K562 (cell line): ENCODE measurements at regions not wholly inside any gene's neighbourhood (a gene's known extent, or its start where the extent isn't known, plus 50 kb on each side); places are given as distances from the start of the nearest gene placed in this dataset.

ENCODE experiments used
- ATAC-seq: fragments of 200-7000 bp; cut with Tn5 transposase; 3 replicates; pipeline ENCODE4 v1.9.1; 2020; ENCODE audit warnings: moderate library complexity
- BruUV-seq: library from RNA; stranded (reverse); fragments of 400-500 nt; replicated peaks from 2 replicates; lab custom pipeline; 2021; lab: Mats Ljungman, UMichigan
- CTCF ChIA-PET: fragments of 300-600 bp; formaldehyde crosslinking; extraction: SDS; loops from one replicate; lab custom pipeline; 2021; ENCODE audit warnings: low intra/inter-chr PET ratio; lab: Yijun Ruan, JAX
- POLR2A ChIA-PET: fragments of 300-600, 350-650 bp; sonication (Branson Sonifier 250); formaldehyde crosslinking; extraction: SDS; loops from one replicate; lab custom pipeline; 2021; ENCODE audit warnings: antibody characterized with exemption, inconsistent platforms; lab: Yijun Ruan, JAX
- DNase-seq, 4 experiments: peaks; one replicate each; pipeline versions ENCODE4 v3.0.0 to v3.0.0-alpha.2; 2011 to 2018; ENCODE audit warnings: low spot score in 3 of 4, mixed read lengths in 3 of 4; ENCODE audit errors: extremely low read depth in 1 of 4
- FAIRE-seq: peaks from 2 replicates; lab custom pipeline; 2011; peaks lifted over from hg19 to GRCh38; lab: Jason Lieb, UNC
- H2AFZ ChIP-seq: 2 replicates; pipeline ENCODE4 v1.6.0; 2011; ENCODE audit warnings: low read depth, low read length, control low read depth, inconsistent platforms
- H3K27ac ChIP-seq: fragments of 200-600 bp; 3 replicates; pipeline ENCODE4 v1.8.0; 2011; ENCODE audit warnings: low read depth, mild to moderate bottlenecking, control low read depth, inconsistent platforms, low read length, moderate library complexity, mixed read lengths; ENCODE audit errors: extremely low read depth
- H3K27me3 ChIP-seq, 2 experiments: fragments of 300-600 bp in 1 of 2; 2 replicates in 1 of 2; 3 replicates in 1 of 2; pipeline versions ENCODE4 v1.6.0 to v1.8.0; 2011; ENCODE audit warnings: inconsistent platforms in 2 of 2, low read length in 2 of 2, mild to moderate bottlenecking in 1 of 2, mixed read lengths in 1 of 2, moderate library complexity in 1 of 2; ENCODE audit not compliant: control insufficient read depth in 2 of 2, insufficient read depth in 2 of 2
- H3K36me3 ChIP-seq: fragments of 300-600 bp; 3 replicates; pipeline ENCODE4 v1.8.0; 2011; ENCODE audit warnings: mild to moderate bottlenecking, low read length, inconsistent platforms; ENCODE audit not compliant: control insufficient read depth, insufficient read depth
- H3K4me1 ChIP-seq, 2 experiments: fragments of 200-600 bp in 1 of 2; replicated peaks in 1 of 2; 2 replicates in 1 of 2; 3 replicates in 1 of 2; pipeline versions ENCODE4 v1.5.1 to v1.8.0; 2011; ENCODE audit warnings: inconsistent platforms in 2 of 2, low read length in 2 of 2, mild to moderate bottlenecking in 1 of 2, mixed read lengths in 1 of 2, moderate library complexity in 1 of 2; ENCODE audit not compliant: control insufficient read depth in 2 of 2, insufficient read depth in 2 of 2
- H3K4me2 ChIP-seq: 2 replicates; pipeline ENCODE4 v1.6.1; 2011; ENCODE audit warnings: low read length, control low read depth, inconsistent platforms, mixed read lengths; ENCODE audit not compliant: insufficient read depth
- H3K4me3 ChIP-seq: fragments of 200-600 bp; sonication (generic), shearing (Covaris generic); 2 replicates; pipeline ENCODE4 v1.5.1; 2016; ENCODE audit warnings: control low read depth, inconsistent platforms
- H3K79me2 ChIP-seq: fragments of 200-600 bp; 3 replicates; pipeline ENCODE4 v1.8.0; 2011; ENCODE audit warnings: low read length, inconsistent platforms; ENCODE audit not compliant: control insufficient read depth, insufficient read depth
- H3K9ac ChIP-seq, 2 experiments: 2 replicates each; pipeline versions ENCODE4 v1.6.0 to v1.6.1; 2011; ENCODE audit warnings: low read depth in 2 of 2, low read length in 2 of 2, control low read depth in 1 of 2, inconsistent platforms in 1 of 2, mild to moderate bottlenecking in 1 of 2, mixed read lengths in 1 of 2; ENCODE audit not compliant: insufficient read depth in 1 of 2
- H3K9me1 ChIP-seq: one replicate; pipeline ENCODE4 v1.6.0; 2011; ENCODE audit warnings: inconsistent platforms, mild to moderate bottlenecking, low read length, moderate library complexity; ENCODE audit not compliant: control insufficient read depth, insufficient read depth
- H3K9me3 ChIP-seq: replicated peaks from 2 replicates; pipeline ENCODE4 v1.5.1; 2011; ENCODE audit warnings: low read depth, low read length, inconsistent platforms; ENCODE audit not compliant: control insufficient read depth, insufficient read depth
- H4K20me1 ChIP-seq: replicated peaks from 2 replicates; pipeline ENCODE4 v1.6.1; 2011; ENCODE audit warnings: low read length, inconsistent platforms, mixed read lengths; ENCODE audit not compliant: control insufficient read depth, insufficient read depth
- ASH1L ChIP-seq: fragments of 450-650 bp; IDR thresholded peaks from 2 replicates; pipeline ENCODE4 v1.6.1; 2018; ENCODE audit warnings: borderline replicate concordance, mild to moderate bottlenecking, low read depth; ENCODE audit not compliant: partially characterized antibody
- CBX5 ChIP-seq: IDR thresholded peaks from 2 replicates; pipeline ENCODE4 v1.6.1; 2014; ENCODE audit warnings: low read depth, borderline replicate concordance
- CEBPG ChIP-seq, 3 experiments: fragments of 200-800 bp in 1 of 3; sonication (Bioruptor generic) in 1 of 3; sonication (generic) in 1 of 3; formaldehyde crosslinking in 1 of 3; IDR thresholded peaks in 2 of 3; conservative IDR thresholded peaks in 1 of 3; 2 replicates each; pipeline versions ENCODE4 v1.6.1 to v1.8.0; 2016 to 2022; ENCODE audit warnings: missing compliant biosample characterization in 2 of 3, missing genetic modification characterization in 2 of 3, mild to moderate bottlenecking in 1 of 3, missing genetic modification reagents in 1 of 3
- HDAC2 ChIP-seq: fragments of 450-650 bp; IDR thresholded peaks from 2 replicates; pipeline ENCODE4 v1.6.1; 2016; ENCODE audit warnings: mild to moderate bottlenecking
- HLTF ChIP-seq: fragments of 450-650 bp; IDR thresholded peaks from 2 replicates; pipeline ENCODE4 v1.6.1; 2016
- MIER1 ChIP-seq: fragments of 450-650 bp; IDR thresholded peaks from 2 replicates; pipeline ENCODE4 v1.6.1; 2016; ENCODE audit warnings: antibody characterized with exemption, mild to moderate bottlenecking, low read depth
- NBN ChIP-seq: fragments of 450-650 bp; IDR thresholded peaks from 2 replicates; pipeline ENCODE4 v1.6.1; 2016; ENCODE audit warnings: low read depth, mild to moderate bottlenecking
- PHTF2 ChIP-seq: fragments of 250-450 bp; sonication (Bioruptor Pico); IDR thresholded peaks from 2 replicates; pipeline ENCODE4 v1.5.0; 2021; ENCODE audit warnings: mild to moderate bottlenecking
- SPI1 ChIP-seq: IDR thresholded peaks from 2 replicates; pipeline ENCODE4 v1.6.1; 2011; ENCODE audit warnings: low read depth, low read length, control low read depth, borderline replicate concordance
- THRAP3 ChIP-seq: fragments of 450-650 bp; IDR thresholded peaks from 2 replicates; pipeline ENCODE4 v1.6.1; 2016; ENCODE audit warnings: mild to moderate bottlenecking, inconsistent platforms, borderline replicate concordance
- TRIM24 ChIP-seq, 2 experiments: fragments of 450-650 bp; IDR thresholded peaks; 2 replicates each; pipeline ENCODE4 v1.6.1; 2016
- TRIM28 ChIP-seq: fragments of 450-650 bp; IDR thresholded peaks from 2 replicates; pipeline ENCODE4 v1.6.1; 2017
- ZEB2 ChIP-seq: fragments of 450-650 bp; IDR thresholded peaks from 2 replicates; pipeline ENCODE4 v1.6.1; 2016
- ZNF232 ChIP-seq: sonication (generic); formaldehyde crosslinking; IDR thresholded peaks from 2 replicates; pipeline ENCODE4 v1.8.0; 2022; ENCODE audit warnings: mild to moderate bottlenecking, missing genetic modification reagents
- ZNF347 ChIP-seq: fragments of 450-650 bp; formaldehyde crosslinking; IDR thresholded peaks from 2 replicates; pipeline ENCODE4 v1.4.0; 2020; ENCODE audit warnings: low read depth, mild to moderate bottlenecking, moderate library complexity
- ZNF668 ChIP-seq: fragments of 250-450 bp; sonication (Bioruptor Pico); IDR thresholded peaks from 2 replicates; pipeline ENCODE4 v1.8.0; 2022; ENCODE audit warnings: mild to moderate bottlenecking, inconsistent platforms
- WGBS: fragments of 100-300 bp; shearing (Covaris generic); methylation state at CpG from one replicate; pipeline ENCODE4 v1.1.6; 2016; ENCODE audit warnings: low coverage, mixed read lengths; ENCODE audit not compliant: insufficient coverage; ENCODE audit errors: missing lambda C conversion rate; 5-methylcytosine and 5-hydroxymethylcytosine counted together
- in situ Hi-C: fragments of 300-500 bp; cut with MboI; formaldehyde crosslinking; loops from 4 replicates; pipeline ENCODE4 v1.15.0; 2018; ENCODE audit warnings: inconsistent platforms, mixed read lengths
- intact Hi-C: fragments of 100-400 bp; cut with micrococcal nuclease; formaldehyde crosslinking; loops from 2 replicates; pipeline ENCODE4 v1.14.2; 2022
- TF ChIP-seq, protein P1 (sequence below): fragments of 450-650 bp; IDR thresholded peaks from 2 replicates; pipeline ENCODE4 v1.6.1; 2018; ENCODE audit warnings: mild to moderate bottlenecking, low read depth; ENCODE audit not compliant: partially characterized antibody
- TF ChIP-seq, protein P2 (sequence below): fragments of 200-800 bp; sonication (Bioruptor generic); IDR thresholded peaks from 2 replicates; pipeline ENCODE4 v1.6.1; 2017; ENCODE audit warnings: missing genetic modification characterization, missing compliant biosample characterization
- TF ChIP-seq, protein P3 (sequence below): fragments of 250-450 bp; sonication (Bioruptor Pico); IDR thresholded peaks from 2 replicates; pipeline ENCODE4 v1.5.1; 2021; ENCODE audit warnings: mild to moderate bottlenecking
- TF ChIP-seq, protein P4 (sequence below): fragments of 450-650 bp; IDR thresholded peaks from one replicate; pipeline ENCODE4 v1.6.1; 2018; ENCODE audit warnings: mild to moderate bottlenecking, moderate library complexity; ENCODE audit not compliant: partially characterized antibody

DNA sequence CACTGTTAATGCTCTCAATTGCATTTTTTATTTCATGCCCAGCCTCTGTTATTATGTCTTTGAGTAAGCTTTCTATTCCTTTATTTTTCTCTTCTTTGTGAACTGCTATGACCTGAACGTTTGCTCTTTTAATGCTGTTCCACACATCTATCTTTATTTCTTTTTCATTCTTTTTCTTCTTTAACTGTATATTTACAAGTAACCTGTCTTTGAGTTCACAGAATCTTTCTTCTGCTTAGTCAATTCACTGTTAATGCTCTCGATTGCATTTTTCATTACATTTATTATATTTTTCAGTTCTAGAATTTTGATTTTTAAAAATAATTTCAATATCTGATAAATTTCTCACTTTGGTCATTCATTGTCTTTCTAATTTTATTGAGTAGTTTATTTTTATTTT, 316.3 kb upstream of the MEF2C start:
- ATAC-seq (no peak), DNase-seq (no peak), FAIRE-seq (no peak)
- Histone ChIP-seq H3K9ac (no peak overlapping the region), H4K20me1 (no peaks in the 10 kb centered on the region), H3K9me1 (no peaks in the 10 kb centered on the region), H2AFZ (no peak overlapping the region), H3K27ac (no peak overlapping the region), H3K36me3 (no peaks in the 10 kb centered on the region), H3K4me2 (no peak overlapping the region), H3K4me1 (no peaks in the 10 kb centered on the region), H3K27me3 (no peaks in the 10 kb centered on the region), H3K79me2 (no peaks in the 10 kb centered on the region), H3K4me3 (no peak overlapping the region), H3K9me3 (peaks cover 12% of the 10 kb centered on the region)
- ChIA-PET CTCF (no interaction called here), POLR2A (no interaction called here)
- 0% methylated on average over 2 of the region's 2 CpGs for WGBS
- intact Hi-C loops (no loop called here), in situ Hi-C loops (no loop called here)
- BruUV-seq: no TSS peak
- TF ChIP-seq, protein P1, sequence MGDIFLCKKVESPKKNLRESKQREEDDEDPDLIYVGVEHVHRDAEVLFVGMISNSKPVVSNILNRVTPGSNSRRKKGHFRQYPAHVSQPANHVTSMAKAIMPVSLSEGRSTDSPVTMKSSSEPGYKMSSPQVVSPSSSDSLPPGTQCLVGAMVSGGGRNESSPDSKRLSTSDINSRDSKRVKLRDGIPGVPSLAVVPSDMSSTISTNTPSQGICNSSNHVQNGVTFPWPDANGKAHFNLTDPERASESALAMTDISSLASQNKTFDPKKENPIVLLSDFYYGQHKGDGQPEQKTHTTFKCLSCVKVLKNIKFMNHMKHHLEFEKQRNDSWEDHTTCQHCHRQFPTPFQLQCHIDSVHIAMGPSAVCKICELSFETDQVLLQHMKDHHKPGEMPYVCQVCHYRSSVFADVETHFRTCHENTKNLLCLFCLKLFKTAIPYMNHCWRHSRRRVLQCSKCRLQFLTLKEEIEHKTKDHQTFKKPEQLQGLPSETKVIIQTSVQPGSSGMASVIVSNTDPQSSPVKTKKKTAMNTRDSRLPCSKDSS: peak; percentile 73
- TF ChIP-seq SPI1 (no peak), TRIM24 (IDR thresholded peaks at IDR 0.05) (peak; percentile 24 to 77; a peak in 3 of 4 replicates), NBN (no peak), HDAC2 (no peak), MIER1 (no peak), ASH1L (no peak), TRIM28 (peak; percentile 83; the same call in 1 of the 2 replicates), CEBPG (CRISPR knock-in tag; IDR thresholded peaks at IDR 0.05) (no peak), CEBPG (tag; conservative IDR thresholded peaks at IDR 0.05 in 1 of 2, IDR thresholded peaks at IDR 0.05 in 1 of 2) (no peak), HLTF (peak; percentile 47; the same call in 1 of the 2 replicates), CBX5 (0 out of 2 replicates have a peak, but pooled peaks have one; percentile 53), PHTF2 (CRISPR knock-in tag) (no peak), ZEB2 (0 out of 2 replicates have a peak, but pooled peaks have one; percentile 28), THRAP3 (no peak), ZNF347 (CRISPR knock-in tag) (no peak), ZNF232 (CRISPR knock-in tag) (no peak), ZNF668 (CRISPR knock-in tag) (no peak)
- TF ChIP-seq, protein P2, sequence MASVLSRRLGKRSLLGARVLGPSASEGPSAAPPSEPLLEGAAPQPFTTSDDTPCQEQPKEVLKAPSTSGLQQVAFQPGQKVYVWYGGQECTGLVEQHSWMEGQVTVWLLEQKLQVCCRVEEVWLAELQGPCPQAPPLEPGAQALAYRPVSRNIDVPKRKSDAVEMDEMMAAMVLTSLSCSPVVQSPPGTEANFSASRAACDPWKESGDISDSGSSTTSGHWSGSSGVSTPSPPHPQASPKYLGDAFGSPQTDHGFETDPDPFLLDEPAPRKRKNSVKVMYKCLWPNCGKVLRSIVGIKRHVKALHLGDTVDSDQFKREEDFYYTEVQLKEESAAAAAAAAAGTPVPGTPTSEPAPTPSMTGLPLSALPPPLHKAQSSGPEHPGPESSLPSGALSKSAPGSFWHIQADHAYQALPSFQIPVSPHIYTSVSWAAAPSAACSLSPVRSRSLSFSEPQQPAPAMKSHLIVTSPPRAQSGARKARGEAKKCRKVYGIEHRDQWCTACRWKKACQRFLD: no peak
- TF ChIP-seq, protein P3, sequence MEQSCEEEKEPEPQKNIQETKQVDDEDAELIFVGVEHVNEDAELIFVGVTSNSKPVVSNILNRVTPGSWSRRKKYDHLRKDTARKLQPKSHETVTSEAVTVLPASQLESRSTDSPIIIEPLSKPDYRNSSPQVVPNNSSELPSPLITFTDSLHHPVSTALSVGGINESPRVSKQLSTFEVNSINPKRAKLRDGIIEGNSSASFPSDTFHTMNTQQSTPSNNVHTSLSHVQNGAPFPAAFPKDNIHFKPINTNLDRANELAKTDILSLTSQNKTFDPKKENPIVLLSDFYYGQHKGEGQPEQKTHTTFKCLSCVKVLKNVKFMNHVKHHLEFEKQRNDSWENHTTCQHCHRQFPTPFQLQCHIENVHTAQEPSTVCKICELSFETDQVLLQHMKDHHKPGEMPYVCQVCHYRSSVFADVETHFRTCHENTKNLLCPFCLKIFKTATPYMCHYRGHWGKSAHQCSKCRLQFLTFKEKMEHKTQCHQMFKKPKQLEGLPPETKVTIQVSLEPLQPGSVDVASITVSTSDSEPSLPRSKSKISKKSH (CRISPR knock-in tag): peak; percentile 66; the same call in 1 of the 2 replicates
- TF ChIP-seq, protein P4, sequence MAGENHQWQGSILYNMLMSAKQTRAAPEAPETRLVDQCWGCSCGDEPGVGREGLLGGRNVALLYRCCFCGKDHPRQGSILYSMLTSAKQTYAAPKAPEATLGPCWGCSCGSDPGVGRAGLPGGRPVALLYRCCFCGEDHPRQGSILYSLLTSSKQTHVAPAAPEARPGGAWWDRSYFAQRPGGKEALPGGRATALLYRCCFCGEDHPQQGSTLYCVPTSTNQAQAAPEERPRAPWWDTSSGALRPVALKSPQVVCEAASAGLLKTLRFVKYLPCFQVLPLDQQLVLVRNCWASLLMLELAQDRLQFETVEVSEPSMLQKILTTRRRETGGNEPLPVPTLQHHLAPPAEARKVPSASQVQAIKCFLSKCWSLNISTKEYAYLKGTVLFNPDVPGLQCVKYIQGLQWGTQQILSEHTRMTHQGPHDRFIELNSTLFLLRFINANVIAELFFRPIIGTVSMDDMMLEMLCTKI: no peak
